ENCODE measurements at regions not wholly inside any gene's neighbourhood (a gene's known extent, or its start where the extent isn't known, plus 50 kb on each side); places are given as distances from the start of the nearest gene placed in this dataset.

DNA sequence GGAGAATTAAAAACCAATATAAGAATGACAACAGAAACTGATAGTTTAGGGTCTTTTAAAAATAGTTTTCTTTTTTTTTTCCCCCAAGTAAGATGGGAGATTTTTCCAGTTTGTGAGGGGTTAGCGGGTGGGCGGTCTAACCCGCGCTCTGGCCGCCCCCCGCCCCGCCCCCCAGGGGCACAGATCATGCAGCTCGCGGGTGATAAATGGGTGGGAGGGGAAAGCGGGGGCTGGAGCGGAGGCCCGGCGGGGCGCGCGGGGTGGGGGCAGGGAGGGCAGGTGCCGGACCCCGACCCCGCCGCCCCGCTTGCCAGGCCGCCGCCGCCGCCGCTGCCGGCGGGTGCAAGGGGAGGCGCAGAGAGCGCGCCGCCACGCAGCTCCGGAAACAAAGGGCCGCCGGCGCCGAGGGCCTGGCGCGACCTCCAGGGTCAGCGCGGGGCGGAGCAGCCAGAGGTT is 60.1 kb upstream of the GSE1 start:
- H3K36me3 Mint-ChIP-seq: no peaks in the 10 kb centered on the region
- ATAC-seq (ENCODE audit: low read depth in 2 of 2) (no peak), DNase-seq (peak in 1 of 3 donors; percentile 11)
- peak overlapping the region in 1 of 3 donors; percentile 70 for H3K27ac Mint-ChIP-seq
- peak overlapping the region; percentile 81 to 92 (median 82) for H3K4me3 Mint-ChIP-seq
- peaks cover under 1 to 33% (median 16%) of the 10 kb centered on the region in 4 donors for H3K4me1 Mint-ChIP-seq
- H3K9me3 Mint-ChIP-seq: peaks cover 0 to 4% (median 0%) of the 10 kb centered on the region in 7 donors
- Histone ChIP-seq H3K4me3 (ENCODE audit: low read depth, low read length) (no peak overlapping the region), H3K4me1 (ENCODE audit: control insufficient read depth, insufficient read depth, low read length, poor library complexity, severe bottlenecking) (peaks cover 41% of the 10 kb centered on the region), H3K9me3 (ENCODE audit: control insufficient read depth in 2 of 2, low read length in 2 of 2) (no peaks in the 10 kb centered on the region), H3K36me3 (ENCODE audit: control insufficient read depth, insufficient read depth, low read length) (no peaks in the 10 kb centered on the region), H3K27me3 (ENCODE audit: control insufficient read depth, insufficient read depth, low read length) (no peaks in the 10 kb centered on the region), H3K27ac (ENCODE audit: insufficient read depth, low read length, poor library complexity, severe bottlenecking) (no peak overlapping the region)
- peaks cover 30% of the 10 kb centered on the region for H3K27me3 Mint-ChIP-seq

DNA sequence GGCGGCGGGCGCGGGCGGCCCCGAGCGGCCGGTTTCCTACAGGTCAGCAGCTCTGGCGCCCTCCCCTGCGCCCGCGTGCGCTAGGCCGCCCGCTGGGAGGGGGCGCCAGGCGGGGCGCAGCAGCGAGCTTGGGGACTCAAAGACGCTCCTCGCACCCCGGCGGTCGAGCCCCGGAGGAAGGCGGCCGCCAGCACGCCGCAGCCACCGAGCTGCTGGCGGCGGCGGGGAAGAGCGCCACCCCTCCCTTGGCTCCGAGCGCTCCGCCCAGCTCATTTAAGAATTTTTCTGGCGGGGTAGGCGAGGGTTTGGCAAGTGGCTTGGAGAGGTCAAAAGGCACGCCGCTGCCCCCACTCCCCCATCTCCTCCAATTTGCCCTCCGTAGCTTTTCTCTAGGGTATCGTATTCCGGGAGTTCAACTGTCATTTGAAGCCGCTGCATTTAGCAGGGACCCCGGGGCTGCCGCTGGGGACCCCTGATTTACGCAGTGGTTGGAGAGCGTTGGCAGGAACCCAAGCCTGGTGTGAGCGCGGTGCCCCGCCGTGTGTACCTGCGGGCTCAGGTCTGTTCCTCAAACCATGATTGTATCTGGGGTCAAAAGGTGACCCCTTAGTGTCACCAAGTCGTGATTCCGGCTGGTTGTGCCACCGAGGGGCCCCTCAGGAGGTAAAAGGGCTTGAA is 59.5 kb upstream of the GSE1 start:
- H3K4me1 ChIP-seq (ENCODE audit: control insufficient read depth, insufficient read depth, low read length, poor library complexity, severe bottlenecking): peaks cover 42% of the 10 kb centered on the region
- peaks cover 0 to 4% (median 0%) of the 10 kb centered on the region in 7 donors for H3K9me3 Mint-ChIP-seq
- no peaks in the 10 kb centered on the region for H3K36me3 ChIP-seq (ENCODE audit: control insufficient read depth, insufficient read depth, low read length)
- H3K27me3 ChIP-seq (ENCODE audit: control insufficient read depth, insufficient read depth, low read length): no peaks in the 10 kb centered on the region
- H3K4me1 Mint-ChIP-seq: peaks cover 6 to 39% (median 20%) of the 10 kb centered on the region in 4 donors
- peaks cover 35% of the 10 kb centered on the region for H3K27me3 Mint-ChIP-seq
- peak overlapping the region; percentile 77 for H3K4me3 ChIP-seq (ENCODE audit: low read depth, low read length)
- ATAC-seq (ENCODE audit: low read depth in 2 of 2) (peak in 1 of 2 donors; percentile 8), DNase-seq (peak in 1 of 3 donors; percentile 63)
- no peaks in the 10 kb centered on the region for H3K36me3 Mint-ChIP-seq
- H3K27ac Mint-ChIP-seq: peak overlapping the region; percentile 20 to 92 (median 65)
- H3K9me3 ChIP-seq (ENCODE audit: control insufficient read depth in 2 of 2, low read length in 2 of 2): no peaks in the 10 kb centered on the region
- peak overlapping the region; percentile 85 to 99 (median 92) for H3K4me3 Mint-ChIP-seq
- peak overlapping the region; percentile 53 for H3K27ac ChIP-seq (ENCODE audit: insufficient read depth, low read length, poor library complexity, severe bottlenecking)

GRCh38 chr16:85554114-85554888 is 58.8 kb upstream of the GSE1 start:
- peak; percentile 31 to 84 (median 48) for DNase-seq
- H3K27me3 Mint-ChIP-seq: peaks cover 36% of the 10 kb centered on the region
- no peaks in the 10 kb centered on the region for H3K36me3 Mint-ChIP-seq
- peaks cover 42% of the 10 kb centered on the region for H3K4me1 ChIP-seq (ENCODE audit: control insufficient read depth, insufficient read depth, low read length, poor library complexity, severe bottlenecking)
- peak; percentile 37 to 46 for ATAC-seq (ENCODE audit: low read depth in 2 of 2)
- H3K4me1 Mint-ChIP-seq: peaks cover 6 to 40% (median 21%) of the 10 kb centered on the region in 4 donors
- peak overlapping the region; percentile 77 for H3K4me3 ChIP-seq (ENCODE audit: low read depth, low read length)
- H3K27ac Mint-ChIP-seq: peak overlapping the region; percentile 49 to 92 (median 65)
- H3K9me3 ChIP-seq (ENCODE audit: control insufficient read depth in 2 of 2, low read length in 2 of 2): no peaks in the 10 kb centered on the region
- H3K36me3 ChIP-seq (ENCODE audit: control insufficient read depth, insufficient read depth, low read length): no peaks in the 10 kb centered on the region
- peaks cover 0 to 4% (median 0%) of the 10 kb centered on the region in 7 donors for H3K9me3 Mint-ChIP-seq
- peak overlapping the region; percentile 53 for H3K27ac ChIP-seq (ENCODE audit: insufficient read depth, low read length, poor library complexity, severe bottlenecking)
- no peaks in the 10 kb centered on the region for H3K27me3 ChIP-seq (ENCODE audit: control insufficient read depth, insufficient read depth, low read length)
- peak overlapping the region; percentile 89 to 99 (median 96) for H3K4me3 Mint-ChIP-seq

DNA sequence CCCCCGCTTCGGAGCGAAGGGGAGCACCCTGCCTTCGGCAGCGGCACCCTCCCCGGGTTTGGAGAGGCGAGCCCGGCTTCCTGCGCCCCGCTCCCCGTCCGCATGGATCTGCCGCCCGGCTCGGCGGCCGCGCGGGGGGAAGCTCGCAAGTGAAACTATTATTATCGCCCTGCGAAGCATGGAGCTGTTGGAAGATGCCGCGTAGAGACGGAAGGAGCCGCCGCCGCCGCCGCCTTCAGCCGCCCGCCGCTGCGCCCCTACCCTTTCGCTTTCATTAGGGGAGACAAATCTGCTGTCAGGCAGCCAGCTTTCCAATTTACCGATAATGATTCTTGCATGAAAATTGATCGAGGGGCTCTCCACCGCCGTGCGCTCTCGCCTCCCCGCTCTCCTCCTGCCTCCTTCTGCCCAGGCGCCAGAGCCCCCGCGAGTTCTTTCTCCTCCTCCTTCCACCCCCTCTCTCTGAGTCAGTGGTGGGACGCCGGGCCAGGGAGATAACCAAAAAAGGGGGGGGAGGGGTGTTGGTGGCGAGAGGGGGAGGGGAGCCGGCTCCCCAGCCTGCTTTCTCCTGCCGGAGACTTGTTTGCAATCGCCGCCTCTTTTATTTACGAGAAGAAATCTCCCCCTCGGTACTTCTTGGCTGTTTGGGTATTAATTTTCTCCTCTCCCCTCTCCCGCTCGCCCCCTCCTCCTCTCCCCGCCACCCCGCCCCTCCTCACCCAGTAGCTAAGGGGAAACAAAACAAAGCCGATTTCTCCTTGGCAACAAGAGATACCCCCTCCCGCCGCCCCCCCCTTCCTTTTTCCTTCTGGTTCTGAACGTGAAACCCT is 58.0 kb upstream of the GSE1 start:
- Mint-ChIP-seq H3K27ac (peak overlapping the region; percentile 83 to 91 (median 86)), H3K27me3 (peaks cover 36% of the 10 kb centered on the region), H3K9me3 (peaks cover 0 to 4% (median 0%) of the 10 kb centered on the region in 7 donors), H3K4me3 (peak overlapping the region; percentile 92 to 96 (median 94)), H3K36me3 (no peaks in the 10 kb centered on the region), H3K4me1 (peaks cover 6 to 42% (median 21%) of the 10 kb centered on the region in 4 donors)
- Histone ChIP-seq H3K27ac (ENCODE audit: insufficient read depth, low read length, poor library complexity, severe bottlenecking) (peak overlapping the region; percentile 80), H3K4me1 (ENCODE audit: control insufficient read depth, insufficient read depth, low read length, poor library complexity, severe bottlenecking) (peaks cover 42% of the 10 kb centered on the region), H3K36me3 (ENCODE audit: control insufficient read depth, insufficient read depth, low read length) (no peaks in the 10 kb centered on the region), H3K4me3 (ENCODE audit: low read depth, low read length) (peak overlapping the region; percentile 75), H3K9me3 (ENCODE audit: control insufficient read depth in 2 of 2, low read length in 2 of 2) (no peaks in the 10 kb centered on the region), H3K27me3 (ENCODE audit: control insufficient read depth, insufficient read depth, low read length) (no peaks in the 10 kb centered on the region)
- DNase-seq (peak in 2 of 3 donors; percentile 51 to 68), ATAC-seq (ENCODE audit: low read depth in 2 of 2) (peak; percentile 22 to 26)

DNA sequence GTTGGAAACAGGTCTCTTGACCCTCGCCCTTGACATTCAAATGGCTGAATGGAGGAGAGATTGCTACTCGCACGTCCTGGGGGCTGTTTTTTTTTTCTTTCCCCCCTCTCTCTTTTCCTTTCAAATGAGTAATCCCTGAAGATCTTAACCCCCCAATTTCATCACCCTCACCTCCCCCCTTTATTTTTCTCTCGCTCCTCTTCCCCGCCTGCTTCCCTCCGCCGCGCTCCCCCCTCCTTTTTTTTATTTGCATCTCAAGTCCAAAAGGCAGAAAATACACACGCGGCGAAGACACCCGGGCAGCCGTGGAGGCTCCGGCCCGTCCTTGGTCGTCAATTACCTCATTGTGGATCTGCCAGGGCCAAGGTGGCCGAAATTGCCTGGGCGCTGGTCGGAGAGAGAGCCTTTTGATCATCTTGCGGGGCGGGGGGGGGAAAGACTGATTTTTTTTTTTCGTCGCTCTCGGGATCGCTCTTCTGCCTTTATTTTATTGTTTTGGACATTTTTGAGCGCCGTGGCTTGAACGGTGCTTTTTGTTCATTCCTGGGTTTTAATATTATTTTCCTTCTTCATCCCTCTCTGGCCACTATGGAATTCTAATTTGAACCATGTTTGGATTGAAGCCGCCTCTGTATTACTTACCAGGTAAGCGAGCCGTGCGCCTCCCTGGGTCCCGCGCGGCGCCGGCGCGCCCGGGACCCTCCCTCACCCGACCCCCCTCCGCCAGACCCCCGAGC is 57.2 kb upstream of the GSE1 start:
- Histone ChIP-seq H3K36me3 (ENCODE audit: control insufficient read depth, insufficient read depth, low read length) (no peaks in the 10 kb centered on the region), H3K9me3 (ENCODE audit: control insufficient read depth in 2 of 2, low read length in 2 of 2) (no peaks in the 10 kb centered on the region), H3K4me1 (ENCODE audit: control insufficient read depth, insufficient read depth, low read length, poor library complexity, severe bottlenecking) (peaks cover 42% of the 10 kb centered on the region), H3K27ac (ENCODE audit: insufficient read depth, low read length, poor library complexity, severe bottlenecking) (peak overlapping the region; percentile 80), H3K27me3 (ENCODE audit: control insufficient read depth, insufficient read depth, low read length) (no peaks in the 10 kb centered on the region), H3K4me3 (ENCODE audit: low read depth, low read length) (peak overlapping the region; percentile 75)
- ATAC-seq (ENCODE audit: low read depth in 2 of 2) (no peak), DNase-seq (peak in 1 of 3 donors; percentile 30)
- Mint-ChIP-seq H3K4me3 (peak overlapping the region; percentile 92 to 96 (median 94)), H3K27ac (peak overlapping the region; percentile 67 to 83 (median 75)), H3K36me3 (no peaks in the 10 kb centered on the region), H3K9me3 (peaks cover 0 to 4% (median 0%) of the 10 kb centered on the region in 7 donors), H3K4me1 (peaks cover 6 to 42% (median 22%) of the 10 kb centered on the region in 4 donors), H3K27me3 (peaks cover 41% of the 10 kb centered on the region)

- peaks cover 6 to 41% (median 25%) of the 10 kb centered on the region in 4 donors for H3K4me1 Mint-ChIP-seq
- peak; percentile 39 to 46 for ATAC-seq (ENCODE audit: low read depth in 2 of 2)
- H3K4me1 ChIP-seq (ENCODE audit: control insufficient read depth, insufficient read depth, low read length, poor library complexity, severe bottlenecking): peaks cover 42% of the 10 kb centered on the region
Measured at GRCh38 chr16:85556456-85557082, 56.6 kb upstream of the GSE1 start.

More at GRCh38 chr16:85556456-85557082, 56.6 kb upstream of the GSE1 start:
- H3K36me3 Mint-ChIP-seq: no peaks in the 10 kb centered on the region
- peak overlapping the region; percentile 81 to 96 (median 86) for H3K4me3 Mint-ChIP-seq
- no peaks in the 10 kb centered on the region for H3K9me3 ChIP-seq (ENCODE audit: control insufficient read depth in 2 of 2, low read length in 2 of 2)
- peaks cover 40% of the 10 kb centered on the region for H3K27me3 Mint-ChIP-seq
- H3K27me3 ChIP-seq (ENCODE audit: control insufficient read depth, insufficient read depth, low read length): no peaks in the 10 kb centered on the region
- H3K27ac ChIP-seq (ENCODE audit: insufficient read depth, low read length, poor library complexity, severe bottlenecking): peak overlapping the region; percentile 80
- DNase-seq: peak in 2 of 3 donors; percentile 43 to 77
- peak overlapping the region; percentile 43 to 83 (median 78) for H3K27ac Mint-ChIP-seq
- H3K36me3 ChIP-seq (ENCODE audit: control insufficient read depth, insufficient read depth, low read length): no peaks in the 10 kb centered on the region
- peak overlapping the region; percentile 37 for H3K4me3 ChIP-seq (ENCODE audit: low read depth, low read length)
- peaks cover 0 to 4% (median 0%) of the 10 kb centered on the region in 7 donors for H3K9me3 Mint-ChIP-seq

All from CD4-positive, CD25-positive, alpha-beta regulatory T cell (primary cell).